ENCODE measurements at regions not wholly inside any gene's neighbourhood (a gene's known extent, or its start where the extent isn't known, plus 50 kb on each side); places are given as distances from the start of the nearest gene placed in this dataset.
"Not testable (repeated sequence)": the region's sequence is repeated elsewhere in the genome, so short reads cannot be mapped to it uniquely, and the experiment has no call there.

DNA sequence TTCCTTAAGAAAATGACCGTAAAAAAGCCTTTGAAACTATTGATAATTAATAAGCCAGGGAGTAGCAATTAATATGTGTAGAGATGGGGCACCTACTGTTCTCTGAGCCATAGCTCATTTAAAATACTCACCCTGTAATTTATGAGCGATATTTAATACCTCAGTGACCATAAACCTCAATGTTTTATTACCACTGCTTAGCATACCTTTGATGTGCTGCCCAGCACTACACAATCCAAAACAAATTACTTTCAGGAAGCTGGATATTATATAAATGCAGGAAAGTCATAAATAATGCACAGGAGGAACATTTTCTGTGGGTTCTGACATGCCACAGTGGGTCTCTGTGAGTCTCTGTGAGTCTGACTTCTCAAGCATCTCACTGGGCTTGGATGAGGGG, 166.1 kb upstream of the RPL34 start:
- Mint-ChIP-seq H3K4me1 (ENCODE audit: low read depth) (peaks cover 6% of the 10 kb centered on the region), H3K27ac (no peak overlapping the region), H3K36me3 (peaks cover 4% of the 10 kb centered on the region), H3K9me3 (ENCODE audit: low read depth) (no peaks in the 10 kb centered on the region), H3K27me3 (no peaks in the 10 kb centered on the region), H3K4me3 (no peak overlapping the region)

GRCh38 chr4:108453366-108453765, 167.0 kb upstream of the RPL34 start:
- H3K27ac Mint-ChIP-seq: no peak overlapping the region
- H3K9me3 Mint-ChIP-seq (ENCODE audit: low read depth): no peaks in the 10 kb centered on the region
- no peak overlapping the region for H3K4me3 Mint-ChIP-seq
- H3K27me3 Mint-ChIP-seq: no peaks in the 10 kb centered on the region
- peaks cover 9% of the 10 kb centered on the region for H3K4me1 Mint-ChIP-seq (ENCODE audit: low read depth)
- peaks cover 4% of the 10 kb centered on the region for H3K36me3 Mint-ChIP-seq

- Mint-ChIP-seq H3K27ac (no peak overlapping the region), H3K4me3 (no peak overlapping the region), H3K4me1 (ENCODE audit: low read depth) (peaks cover 8% of the 10 kb centered on the region), H3K9me3 (ENCODE audit: low read depth) (no peaks in the 10 kb centered on the region), H3K36me3 (peaks cover 4% of the 10 kb centered on the region), H3K27me3 (no peaks in the 10 kb centered on the region)
These were observed 170.0 kb upstream of the RPL34 start for GRCh38 chr4:108450236-108450898.

DNA sequence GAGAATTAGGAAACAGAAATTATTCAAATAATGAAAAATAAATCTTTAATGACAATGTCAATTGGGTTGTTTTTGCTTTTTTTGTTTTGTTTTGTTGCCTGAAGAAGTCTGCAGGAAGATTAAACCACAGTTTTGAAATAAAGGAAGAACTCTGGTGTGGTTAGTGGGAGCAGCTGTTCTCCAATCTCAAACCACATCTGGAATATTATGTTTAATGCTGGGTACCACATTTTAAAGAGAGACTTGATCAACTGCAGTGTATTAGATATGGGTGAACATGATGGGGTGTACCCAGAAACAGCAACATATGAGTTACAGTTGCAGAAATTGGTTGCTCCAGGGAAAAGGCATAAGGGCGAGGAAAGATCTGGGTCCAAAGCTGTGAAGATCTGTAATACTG, 171.2 kb upstream of the RPL34 start:
- Mint-ChIP-seq H3K9me3 (ENCODE audit: low read depth) (no peaks in the 10 kb centered on the region), H3K4me3 (no peak overlapping the region), H3K27ac (no peak overlapping the region), H3K36me3 (peaks cover 4% of the 10 kb centered on the region), H3K4me1 (ENCODE audit: low read depth) (peaks cover 8% of the 10 kb centered on the region), H3K27me3 (no peaks in the 10 kb centered on the region)

DNA sequence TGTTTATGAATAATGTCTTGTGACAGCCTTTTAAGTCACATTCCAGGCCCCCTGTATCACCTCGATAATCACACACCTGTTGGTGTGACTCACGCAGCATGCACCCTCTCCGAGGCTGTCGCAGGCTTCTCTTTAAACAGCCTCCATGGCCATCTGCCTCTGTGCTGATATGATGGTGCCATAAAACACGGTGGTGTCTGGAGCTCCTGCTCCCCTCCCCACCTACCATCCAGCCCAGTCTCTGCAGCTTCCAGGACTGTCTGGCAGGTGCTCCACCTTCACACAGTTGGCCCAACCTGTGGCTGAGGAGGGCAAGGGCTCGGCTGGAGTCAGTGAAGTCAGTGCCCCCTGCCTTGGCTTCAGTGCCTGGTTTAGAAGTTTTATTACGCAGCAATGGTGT, 173.8 kb upstream of the RPL34 start:
- no peaks in the 10 kb centered on the region for H3K36me3 Mint-ChIP-seq
- H3K4me1 Mint-ChIP-seq (ENCODE audit: low read depth): peaks cover 20% of the 10 kb centered on the region
- no peak overlapping the region for H3K4me3 Mint-ChIP-seq
- H3K27me3 Mint-ChIP-seq: no peaks in the 10 kb centered on the region
- no peak overlapping the region for H3K27ac Mint-ChIP-seq
- H3K9me3 Mint-ChIP-seq (ENCODE audit: low read depth): no peaks in the 10 kb centered on the region

- Mint-ChIP-seq H3K36me3 (no peaks in the 10 kb centered on the region), H3K27me3 (no peaks in the 10 kb centered on the region), H3K4me1 (ENCODE audit: low read depth) (peaks cover 26% of the 10 kb centered on the region), H3K9me3 (ENCODE audit: low read depth) (no peaks in the 10 kb centered on the region), H3K4me3 (no peak overlapping the region), H3K27ac (no peak overlapping the region)
These were observed 174.7 kb upstream of the RPL34 start for GRCh38 chr4:108445716-108446115.

GRCh38 chr4:108443585-108443984, 176.8 kb upstream of the RPL34 start:
- Mint-ChIP-seq H3K27me3 (no peaks in the 10 kb centered on the region), H3K27ac (peak overlapping the region; percentile 29), H3K9me3 (ENCODE audit: low read depth) (no peaks in the 10 kb centered on the region), H3K36me3 (no peaks in the 10 kb centered on the region), H3K4me1 (ENCODE audit: low read depth) (peaks cover 33% of the 10 kb centered on the region), H3K4me3 (no peak overlapping the region)

GRCh38 chr4:108433832-108434231, 186.5 kb upstream of the RPL34 start:
- no peaks in the 10 kb centered on the region for H3K36me3 Mint-ChIP-seq
- H3K27ac Mint-ChIP-seq: peak overlapping the region; percentile 75
- peaks cover 64% of the 10 kb centered on the region for H3K4me1 Mint-ChIP-seq (ENCODE audit: low read depth)
- H3K9me3 Mint-ChIP-seq (ENCODE audit: low read depth): no peaks in the 10 kb centered on the region
- peak overlapping the region; percentile 58 for H3K4me3 Mint-ChIP-seq
- H3K27me3 Mint-ChIP-seq: no peaks in the 10 kb centered on the region

DNA sequence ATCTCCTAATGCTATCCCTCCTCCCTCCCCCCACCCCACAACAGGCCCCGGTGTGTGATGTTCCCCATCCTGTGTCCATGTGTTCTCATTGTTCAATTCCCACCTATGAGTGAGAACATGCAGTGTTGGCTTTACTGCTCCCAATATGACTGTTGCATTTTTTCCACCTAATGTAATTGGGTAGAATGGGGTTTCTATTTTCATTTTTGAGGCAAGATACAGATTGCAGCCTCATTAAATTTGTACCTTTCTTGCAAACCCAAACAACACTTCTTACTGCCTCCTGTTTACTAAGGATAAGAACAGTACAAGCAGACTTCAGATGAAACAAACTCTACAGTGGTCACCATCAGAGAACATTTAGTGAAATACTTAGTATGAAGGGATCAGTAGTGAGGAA, 187.0 kb upstream of the RPL34 start:
- peaks cover 64% of the 10 kb centered on the region for H3K4me1 Mint-ChIP-seq (ENCODE audit: low read depth)
- H3K27ac Mint-ChIP-seq: peak overlapping the region; percentile 75
- H3K36me3 Mint-ChIP-seq; H3K9me3 Mint-ChIP-seq (ENCODE audit: low read depth); H3K27me3 Mint-ChIP-seq: not testable (repeated sequence)
- peak overlapping the region; percentile 58 for H3K4me3 Mint-ChIP-seq

DNA sequence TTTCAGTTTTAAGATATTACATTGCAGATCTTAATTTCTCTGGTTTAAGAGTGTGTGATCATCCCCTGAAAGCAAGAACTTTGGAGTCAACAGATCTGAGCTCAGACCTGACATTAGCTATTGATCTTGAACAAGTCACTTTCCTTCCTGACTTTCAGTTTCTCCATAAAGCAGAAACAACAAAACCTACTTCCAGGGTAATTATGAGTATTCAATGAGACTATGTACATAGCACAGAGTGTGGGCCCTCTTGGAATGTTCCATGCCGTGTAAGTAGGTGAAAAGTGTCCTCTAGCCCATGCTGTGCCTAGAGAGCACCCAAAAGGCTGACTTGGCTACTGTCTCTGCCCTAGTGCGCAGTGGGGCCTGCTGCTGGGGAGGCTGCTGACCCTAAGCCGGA, 188.0 kb upstream of the RPL34 start:
- Mint-ChIP-seq H3K36me3 (no peaks in the 10 kb centered on the region), H3K27me3 (no peaks in the 10 kb centered on the region), H3K27ac (peak overlapping the region; percentile 62), H3K4me1 (ENCODE audit: low read depth) (peaks cover 69% of the 10 kb centered on the region), H3K9me3 (ENCODE audit: low read depth) (no peaks in the 10 kb centered on the region), H3K4me3 (peak overlapping the region; percentile 7)

DNA sequence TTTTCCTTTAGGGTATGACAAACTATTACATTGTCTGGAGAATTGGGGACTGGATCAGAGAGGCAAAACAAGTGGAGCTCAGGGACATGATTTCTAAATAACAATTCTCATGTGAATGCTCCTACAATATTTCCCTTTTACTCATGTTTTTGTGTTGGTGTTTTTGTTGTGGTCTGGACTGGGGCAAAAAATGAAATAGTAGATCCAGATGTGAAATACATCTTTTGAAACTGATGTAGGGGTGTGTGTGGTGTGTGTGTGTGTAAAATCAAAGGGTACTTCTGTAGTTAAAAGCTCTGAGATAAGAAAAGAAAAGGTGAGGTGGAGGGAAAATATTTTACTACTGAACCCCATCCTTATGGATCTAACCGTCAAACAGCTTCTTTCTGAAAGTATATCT, 188.4 kb upstream of the RPL34 start:
- Mint-ChIP-seq H3K9me3 (ENCODE audit: low read depth) (no peaks in the 10 kb centered on the region), H3K27me3 (no peaks in the 10 kb centered on the region), H3K4me3 (peak overlapping the region; percentile 15), H3K4me1 (ENCODE audit: low read depth) (peaks cover 69% of the 10 kb centered on the region), H3K36me3 (no peaks in the 10 kb centered on the region), H3K27ac (peak overlapping the region; percentile 62)

DNA sequence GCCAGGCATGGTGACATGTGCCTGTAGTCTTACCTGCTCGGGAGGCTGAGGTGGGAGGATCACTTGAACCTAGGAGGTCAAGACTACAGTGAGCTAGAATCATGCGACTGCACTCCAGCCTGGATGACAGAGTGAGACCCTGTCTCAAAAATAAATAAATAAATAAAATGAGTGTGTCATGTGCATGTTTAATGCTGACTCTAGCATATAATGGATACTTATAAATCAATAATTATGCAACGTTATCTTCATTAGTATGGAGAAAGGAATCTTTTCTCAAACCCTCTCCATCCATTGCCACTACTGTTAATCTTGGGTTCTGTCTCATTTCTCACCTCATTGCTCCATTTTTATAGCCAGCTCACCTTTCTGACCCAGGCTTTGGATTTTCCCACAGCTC, 189.5 kb upstream of the RPL34 start:
- Mint-ChIP-seq H3K9me3 (ENCODE audit: low read depth) (no peaks in the 10 kb centered on the region), H3K27ac (no peak overlapping the region), H3K4me1 (ENCODE audit: low read depth) (peaks cover 76% of the 10 kb centered on the region), H3K27me3 (no peaks in the 10 kb centered on the region), H3K4me3 (no peak overlapping the region), H3K36me3 (no peaks in the 10 kb centered on the region)

DNA sequence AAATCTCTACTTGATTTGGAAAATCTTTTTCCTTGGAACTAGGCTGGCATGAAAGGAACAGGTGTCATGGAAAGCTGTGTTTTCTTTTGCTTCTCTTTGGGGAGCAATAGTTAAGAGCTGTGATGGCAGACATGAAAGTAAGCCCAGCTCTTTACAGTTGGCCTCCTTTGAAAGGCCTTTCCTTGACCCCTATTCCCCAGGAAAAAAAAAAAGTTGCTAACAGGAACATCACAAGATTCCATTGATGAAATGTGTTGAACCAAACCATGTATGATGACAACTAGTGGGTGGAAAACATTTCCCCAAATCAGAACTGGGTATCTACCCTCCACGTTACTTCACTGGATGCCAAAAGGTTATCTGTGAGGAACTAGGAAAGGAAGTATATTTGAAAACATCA, 190.7 kb upstream of the RPL34 start:
- Mint-ChIP-seq H3K4me1 (ENCODE audit: low read depth) (peaks cover 72% of the 10 kb centered on the region), H3K9me3 (ENCODE audit: low read depth) (no peaks in the 10 kb centered on the region), H3K4me3 (no peak overlapping the region), H3K27me3 (no peaks in the 10 kb centered on the region), H3K27ac (no peak overlapping the region), H3K36me3 (no peaks in the 10 kb centered on the region)

DNA sequence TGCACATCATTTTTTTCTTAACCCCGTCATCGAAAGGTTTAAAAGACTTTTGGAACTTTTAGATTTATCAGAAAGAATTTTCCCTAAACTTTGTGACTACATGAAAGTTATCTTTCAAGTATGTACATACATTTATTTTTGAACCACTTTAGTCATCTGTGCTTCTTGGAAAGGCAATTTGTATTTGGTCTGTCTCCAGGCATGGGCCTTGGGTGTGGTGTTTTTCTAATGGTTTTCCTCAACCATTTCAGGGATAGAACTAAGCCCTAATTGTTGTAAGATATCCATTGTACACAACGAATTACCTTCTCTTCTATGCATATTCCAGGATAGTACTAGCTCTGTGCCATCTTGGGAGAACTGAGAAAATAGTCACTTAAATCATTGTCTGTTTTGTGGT, 191.5 kb upstream of the RPL34 start:
- Mint-ChIP-seq H3K4me3 (no peak overlapping the region), H3K36me3 (no peaks in the 10 kb centered on the region), H3K27ac (no peak overlapping the region), H3K27me3 (no peaks in the 10 kb centered on the region), H3K9me3 (ENCODE audit: low read depth) (no peaks in the 10 kb centered on the region), H3K4me1 (ENCODE audit: low read depth) (peaks cover 64% of the 10 kb centered on the region)

DNA sequence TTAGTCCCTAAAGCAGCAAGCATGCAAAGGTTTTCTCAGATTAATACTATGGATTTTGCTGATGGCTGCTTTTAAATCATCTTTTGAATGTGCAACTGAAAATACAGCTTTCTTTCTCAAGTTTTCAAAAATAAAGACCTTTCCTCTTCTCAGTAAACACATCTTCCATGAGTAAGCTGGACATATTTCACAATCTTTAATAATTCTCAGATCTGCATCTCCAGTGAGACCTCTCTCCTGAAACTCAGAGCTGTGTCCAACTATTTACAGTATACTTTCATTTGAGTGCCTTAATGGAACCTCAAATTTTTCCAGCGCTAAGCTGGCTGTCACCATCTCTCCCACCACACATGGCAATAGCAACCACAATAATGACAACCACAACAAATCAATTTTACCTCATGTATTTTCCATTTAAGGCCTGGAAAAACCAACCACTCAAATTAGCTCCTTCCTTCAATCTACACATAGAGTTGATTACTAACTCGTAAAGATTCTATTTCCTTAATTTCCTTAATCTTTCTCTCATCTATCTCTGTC, 192.4 kb upstream of the RPL34 start:
- no peaks in the 10 kb centered on the region for H3K27me3 Mint-ChIP-seq
- H3K9me3 Mint-ChIP-seq (ENCODE audit: low read depth): no peaks in the 10 kb centered on the region
- H3K36me3 Mint-ChIP-seq: no peaks in the 10 kb centered on the region
- H3K4me1 Mint-ChIP-seq (ENCODE audit: low read depth): peaks cover 58% of the 10 kb centered on the region
- H3K27ac Mint-ChIP-seq: peak overlapping the region; percentile 36
- peak overlapping the region; percentile 2 for H3K4me3 Mint-ChIP-seq

GRCh38 chr4:108426493-108426892, 193.9 kb upstream of the RPL34 start:
- Mint-ChIP-seq H3K36me3 (no peaks in the 10 kb centered on the region), H3K4me1 (ENCODE audit: low read depth) (peaks cover 44% of the 10 kb centered on the region), H3K4me3 (peak overlapping the region; percentile 11), H3K9me3 (ENCODE audit: low read depth) (peaks cover 4% of the 10 kb centered on the region), H3K27ac (peak overlapping the region; percentile 81), H3K27me3 (no peaks in the 10 kb centered on the region)

All from activated naive CD8-positive, alpha-beta T cell (primary cell).